ENCODE measurements at regions not wholly inside any gene's neighbourhood (a gene's known extent, or its start where the extent isn't known, plus 50 kb on each side); places are given as distances from the start of the nearest gene placed in this dataset.

- no peak for TF ChIP-seq SIN3A (IDR thresholded peaks at IDR 0.05; ENCODE audit: borderline replicate concordance, low read depth, low read length)
- no peak for TF ChIP-seq FOSL2 (IDR thresholded peaks at IDR 0.05; ENCODE audit: borderline replicate concordance, low read depth)
Observed at GRCh38 chr11:21636561-21636960, 556.3 kb upstream of the ANO5 start (continued).

GRCh38 chr11:21640491-21640890 lies 552.4 kb upstream of the ANO5 start:
- Histone ChIP-seq H3F3A (replicated peaks; ENCODE audit: insufficient read depth) (no peaks in the 10 kb centered on the region), H2AFZ (ENCODE audit: low read depth) (no peak overlapping the region), H3K9me3 (no peaks in the 10 kb centered on the region; the same call in 1 of the 2 replicates), H3K79me2 (ENCODE audit: insufficient read depth) (no peaks in the 10 kb centered on the region), H3K27me3 (ENCODE audit: insufficient read depth) (no peaks in the 10 kb centered on the region), H3K4me1 (ENCODE audit: control insufficient read depth in 1 of 2, insufficient read depth in 2 of 2, low read depth in 1 of 2, low read length in 1 of 2) (no peaks in the 10 kb centered on the region; a peak in 1 of 4 replicates), H3K4me3 (ENCODE audit: low read depth in 2 of 2, low read length in 1 of 2) (no peak overlapping the region), H4K20me1 (ENCODE audit: insufficient read depth) (no peaks in the 10 kb centered on the region), H3K27ac (ENCODE audit: low read depth in 2 of 2, low read length in 1 of 2) (no peak overlapping the region), H3K9ac (no peak overlapping the region), H3K4me2 (no peak overlapping the region), H3K36me3 (replicated peaks in 1 of 2; ENCODE audit: control insufficient read depth in 1 of 2, insufficient read depth in 2 of 2, low read length in 1 of 2) (no peaks in the 10 kb centered on the region), H3K9me2 (no peaks in the 10 kb centered on the region)
- ChIA-PET POLR2A (no interaction called here), CTCF (interaction anchor here (0.7 kb wide), 1 partner anchor 374 kb away, joined by 3 read pairs; no protein-coding TSS in a partner anchor)
- TF ChIP-seq TEAD4 (IDR thresholded peaks at IDR 0.05; ENCODE audit: borderline replicate concordance, insufficient read depth): no peak
- TF ChIP-seq ZBTB33 (IDR thresholded peaks at IDR 0.05; ENCODE audit: borderline replicate concordance, low read depth): no peak
- no peak for TF ChIP-seq RAD21 (IDR thresholded peaks at IDR 0.05; ENCODE audit: low read length)
- no peak for TF ChIP-seq YY1 (IDR thresholded peaks at IDR 0.05; ENCODE audit: low read depth)
- TF ChIP-seq TAF1 (IDR thresholded peaks at IDR 0.05; ENCODE audit: borderline replicate concordance, low read depth, low read length): no peak
- no peak for TF ChIP-seq FOXJ3 (CRISPR knock-in tag; IDR thresholded peaks at IDR 0.05)
- no peak for DNase-seq
- 6% methylated on average over 1 of the region's 1 CpG for WGBS (ENCODE audit: low lambda C conversion rate)

GRCh38 chr11:21641869-21642268 lies 551.0 kb upstream of the ANO5 start:
- POLR2A ChIA-PET: no interaction called here
- no peak overlapping the region for H3K27ac ChIP-seq (ENCODE audit: low read depth in 2 of 2, low read length in 1 of 2)
- WGBS (ENCODE audit: low lambda C conversion rate): 36% methylated on average over 3 of the region's 3 CpGs

More at GRCh38 chr11:21641869-21642268, 551.0 kb upstream of the ANO5 start:
- Histone ChIP-seq H3K4me3 (ENCODE audit: low read depth in 2 of 2, low read length in 1 of 2) (no peak overlapping the region), H3K4me1 (ENCODE audit: control insufficient read depth in 1 of 2, insufficient read depth in 2 of 2, low read depth in 1 of 2, low read length in 1 of 2) (no peaks in the 10 kb centered on the region), H4K20me1 (ENCODE audit: insufficient read depth) (no peaks in the 10 kb centered on the region), H2AFZ (ENCODE audit: low read depth) (no peak overlapping the region), H3K36me3 (replicated peaks in 1 of 2; ENCODE audit: control insufficient read depth in 1 of 2, insufficient read depth in 2 of 2, low read length in 1 of 2) (no peaks in the 10 kb centered on the region), H3K79me2 (ENCODE audit: insufficient read depth) (no peaks in the 10 kb centered on the region), H3K27me3 (ENCODE audit: insufficient read depth) (no peaks in the 10 kb centered on the region), H3K9ac (no peak overlapping the region), H3K4me2 (no peak overlapping the region), H3K9me3 (no peaks in the 10 kb centered on the region; the same call in 1 of the 2 replicates), H3K9me2 (no peaks in the 10 kb centered on the region), H3F3A (replicated peaks; ENCODE audit: insufficient read depth) (no peaks in the 10 kb centered on the region)
- TF ChIP-seq EP300 (IDR thresholded peaks at IDR 0.05; ENCODE audit: borderline replicate concordance in 1 of 2, low read depth in 1 of 2, low read length in 1 of 2): no peak
- no peak for DNase-seq
- CTCF ChIA-PET: no interaction called here
